DOHH2 (cell line): ENCODE measurements at regions not wholly inside any gene's neighbourhood (a gene's known extent, or its start where the extent isn't known, plus 50 kb on each side); places are given as distances from the start of the nearest gene placed in this dataset.

ENCODE experiments used
- H3F3A ChIP-seq: fragments of 200-600 bp; sonication (generic), shearing (Covaris generic); 2 replicates; pipeline ENCODE4 v1.6.0; 2016; ENCODE audit warnings: antibody characterized with exemption, mild to moderate bottlenecking; ENCODE audit not compliant: control insufficient read depth, insufficient read depth
- H3K27ac ChIP-seq: fragments of 200-600 bp; sonication (generic); 2 replicates; pipeline ENCODE4 v1.5.1; 2014; ENCODE audit warnings: low read depth, mild to moderate bottlenecking, low read length, moderate library complexity
- H3K27me3 ChIP-seq: fragments of 200-600 bp; sonication (generic); 2 replicates; pipeline ENCODE4 v1.6.1; 2014; ENCODE audit warnings: mild to moderate bottlenecking, low read length, mixed read lengths; ENCODE audit not compliant: control insufficient read depth
- H3K36me3 ChIP-seq: fragments of 200-600 bp; sonication (generic); 2 replicates; pipeline ENCODE4 v1.6.1; 2014; ENCODE audit warnings: mild to moderate bottlenecking, low read length, moderate library complexity, mixed read lengths; ENCODE audit not compliant: control insufficient read depth
- H3K4me1 ChIP-seq: fragments of 200-600 bp; sonication (generic); 2 replicates; pipeline ENCODE4 v1.6.1; 2014; ENCODE audit warnings: mild to moderate bottlenecking, low read length, mixed read lengths; ENCODE audit not compliant: control insufficient read depth
- H3K4me2 ChIP-seq: fragments of 200-600 bp; sonication (generic); 2 replicates; pipeline ENCODE4 v1.6.0; 2014; ENCODE audit warnings: mild to moderate bottlenecking, low read length, moderate library complexity
- H3K4me3 ChIP-seq: fragments of 200-600 bp; sonication (generic); 2 replicates; pipeline ENCODE4 v1.5.1; 2014; ENCODE audit warnings: mild to moderate bottlenecking, low read length, mixed read lengths
- H3K79me2 ChIP-seq: fragments of 200-600 bp; sonication (generic); 2 replicates; pipeline ENCODE4 v1.6.1; 2014; ENCODE audit warnings: mild to moderate bottlenecking, low read length, mixed read lengths; ENCODE audit not compliant: control insufficient read depth
- H3K9me2 ChIP-seq: fragments of 200-600 bp; sonication (generic); replicated peaks from 2 replicates; pipeline ENCODE4 v1.6.1; 2014; ENCODE audit warnings: mild to moderate bottlenecking, low read length, mixed read lengths; ENCODE audit not compliant: control insufficient read depth
- H3K9me3 ChIP-seq: fragments of 200-600 bp; sonication (generic); 2 replicates; pipeline ENCODE4 v1.6.1; 2014; ENCODE audit warnings: antibody characterized with exemption, low read length, mixed read lengths; ENCODE audit not compliant: control insufficient read depth, insufficient read depth
- H4K20me1 ChIP-seq: fragments of 200-600 bp; sonication (generic); 2 replicates; pipeline ENCODE4 v1.6.0; 2014; ENCODE audit warnings: low read depth, mild to moderate bottlenecking, antibody characterized with exemption, low read length, moderate library complexity; ENCODE audit not compliant: control insufficient read depth, insufficient read depth
- EZH2phosphoT487 ChIP-seq: fragments of 200-600 bp; sonication (generic); IDR thresholded peaks from 2 replicates; pipeline ENCODE4 v1.6.1; 2017; ENCODE audit warnings: borderline replicate concordance, mild to moderate bottlenecking, antibody characterized with exemption, low read length, moderate library complexity, mixed read lengths
- TF ChIP-seq, protein P1 (sequence below): fragments of 200-600 bp; sonication (generic); IDR thresholded peaks from one replicate; pipeline ENCODE4 v1.5.1; 2014; ENCODE audit warnings: antibody characterized with exemption, mild to moderate bottlenecking, low read depth, low read length; ENCODE audit not compliant: poor library complexity, severe bottlenecking

DNA sequence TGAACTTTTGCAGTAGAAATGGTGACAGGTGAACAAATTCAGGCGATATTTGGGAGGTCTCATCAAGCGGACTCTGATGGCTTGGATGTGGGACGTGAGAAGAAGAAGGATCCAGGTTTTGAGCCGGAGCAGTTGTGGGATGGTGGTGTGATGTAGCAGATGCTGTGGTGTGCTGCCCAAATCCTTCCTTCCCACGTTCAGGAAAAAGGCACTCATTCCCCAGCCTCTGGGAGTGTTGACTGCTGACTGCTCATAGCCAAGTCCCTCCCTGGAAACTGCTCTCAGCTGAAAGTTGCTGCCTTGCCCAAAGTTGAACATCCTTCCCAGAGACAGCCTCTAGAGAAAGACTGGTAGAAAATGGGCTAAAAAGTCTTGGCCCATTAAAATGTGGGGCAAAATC, 890.3 kb upstream of the ACVR2A start:
- Histone ChIP-seq H3K4me2 (no peak overlapping the region), H3K36me3 (no peaks in the 10 kb centered on the region), H3K4me1 (no peaks in the 10 kb centered on the region), H3F3A (no peaks in the 10 kb centered on the region), H3K27ac (no peak overlapping the region), H3K9me2 (no peaks in the 10 kb centered on the region), H3K4me3 (no peak overlapping the region), H4K20me1 (no peaks in the 10 kb centered on the region), H3K27me3 (no peaks in the 10 kb centered on the region), H3K9me3 (no peaks in the 10 kb centered on the region), H3K79me2 (no peaks in the 10 kb centered on the region)
- no peak for TF ChIP-seq EZH2phosphoT487
- TF ChIP-seq, protein P1, sequence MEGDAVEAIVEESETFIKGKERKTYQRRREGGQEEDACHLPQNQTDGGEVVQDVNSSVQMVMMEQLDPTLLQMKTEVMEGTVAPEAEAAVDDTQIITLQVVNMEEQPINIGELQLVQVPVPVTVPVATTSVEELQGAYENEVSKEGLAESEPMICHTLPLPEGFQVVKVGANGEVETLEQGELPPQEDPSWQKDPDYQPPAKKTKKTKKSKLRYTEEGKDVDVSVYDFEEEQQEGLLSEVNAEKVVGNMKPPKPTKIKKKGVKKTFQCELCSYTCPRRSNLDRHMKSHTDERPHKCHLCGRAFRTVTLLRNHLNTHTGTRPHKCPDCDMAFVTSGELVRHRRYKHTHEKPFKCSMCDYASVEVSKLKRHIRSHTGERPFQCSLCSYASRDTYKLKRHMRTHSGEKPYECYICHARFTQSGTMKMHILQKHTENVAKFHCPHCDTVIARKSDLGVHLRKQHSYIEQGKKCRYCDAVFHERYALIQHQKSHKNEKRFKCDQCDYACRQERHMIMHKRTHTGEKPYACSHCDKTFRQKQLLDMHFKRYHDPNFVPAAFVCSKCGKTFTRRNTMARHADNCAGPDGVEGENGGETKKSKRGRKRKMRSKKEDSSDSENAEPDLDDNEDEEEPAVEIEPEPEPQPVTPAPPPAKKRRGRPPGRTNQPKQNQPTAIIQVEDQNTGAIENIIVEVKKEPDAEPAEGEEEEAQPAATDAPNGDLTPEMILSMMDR: no peak

DNA sequence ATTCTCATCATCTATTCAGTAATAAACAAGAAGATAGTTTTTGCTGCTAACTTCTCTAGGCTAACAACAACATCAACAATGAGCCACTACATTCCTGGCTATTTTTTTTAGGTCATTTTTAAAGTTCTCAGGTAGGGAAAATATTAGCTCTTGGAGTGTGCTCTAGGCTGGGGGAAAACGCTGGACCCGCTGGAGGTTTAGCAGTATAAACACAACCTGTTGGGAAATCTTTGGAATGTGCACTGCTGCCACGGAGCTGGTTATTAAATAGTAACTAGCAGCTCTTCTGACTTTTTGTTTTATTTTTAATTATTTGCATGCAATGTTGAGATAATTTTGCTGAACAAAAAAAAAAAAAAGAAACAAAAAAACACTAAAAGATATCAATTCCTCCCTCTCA, 892.1 kb upstream of the ACVR2A start:
- Histone ChIP-seq H3K9me2 (no peaks in the 10 kb centered on the region), H3K36me3 (no peaks in the 10 kb centered on the region), H3K4me3 (no peak overlapping the region), H3K79me2 (no peaks in the 10 kb centered on the region), H3K9me3 (no peaks in the 10 kb centered on the region), H3K27ac (no peak overlapping the region), H3K4me2 (no peak overlapping the region), H3K4me1 (no peaks in the 10 kb centered on the region), H4K20me1 (no peaks in the 10 kb centered on the region), H3F3A (no peaks in the 10 kb centered on the region), H3K27me3 (no peaks in the 10 kb centered on the region)
- TF ChIP-seq EZH2phosphoT487: no peak
- TF ChIP-seq, protein P1: no peak

DNA sequence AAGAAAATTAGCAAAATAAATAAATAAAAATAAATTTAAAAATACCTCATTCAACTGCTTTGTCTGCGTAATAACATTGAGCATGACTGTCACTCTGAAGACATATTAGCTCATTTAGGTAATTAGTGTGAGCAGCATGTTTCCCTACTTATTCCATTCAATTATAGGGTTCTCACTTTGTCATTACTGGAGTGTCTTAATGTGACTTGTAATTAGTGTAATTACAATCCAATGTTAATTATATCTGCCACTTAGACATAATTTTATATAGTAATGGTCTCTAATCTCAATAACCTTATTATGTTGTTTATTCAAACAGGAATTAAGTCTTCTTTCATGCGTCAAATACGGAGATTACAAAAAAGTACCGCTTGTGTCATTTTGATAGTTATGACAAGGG, 893.9 kb upstream of the ACVR2A start:
- TF ChIP-seq, protein P1: no peak
- TF ChIP-seq EZH2phosphoT487: no peak
- Histone ChIP-seq H3K27ac (no peak overlapping the region), H3K4me3 (no peak overlapping the region), H3K4me1 (no peaks in the 10 kb centered on the region), H3K79me2 (no peaks in the 10 kb centered on the region), H3K27me3 (no peaks in the 10 kb centered on the region), H3F3A (no peaks in the 10 kb centered on the region), H3K9me2 (no peaks in the 10 kb centered on the region), H4K20me1 (no peaks in the 10 kb centered on the region), H3K9me3 (no peaks in the 10 kb centered on the region), H3K36me3 (no peaks in the 10 kb centered on the region), H3K4me2 (no peak overlapping the region)

DNA sequence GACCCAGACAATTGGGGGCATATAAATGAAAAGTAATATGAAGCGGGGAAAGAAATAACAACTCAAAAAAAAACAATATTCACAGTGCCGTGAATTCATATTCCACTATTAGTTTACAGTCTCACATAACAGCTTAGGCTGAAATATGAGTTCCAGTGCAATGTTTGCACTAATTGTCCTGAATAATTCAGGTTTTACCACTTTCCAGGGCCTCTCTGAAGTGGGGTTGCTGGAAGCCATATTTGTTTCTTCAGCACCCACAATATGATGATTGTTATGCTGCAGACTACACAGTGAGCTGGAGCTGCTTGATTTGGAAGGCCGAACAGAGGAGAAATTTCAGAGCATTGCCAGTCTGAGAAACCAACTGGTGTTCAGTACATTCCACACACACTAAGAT, 894.5 kb upstream of the ACVR2A start:
- no peaks in the 10 kb centered on the region for H3F3A ChIP-seq
- no peaks in the 10 kb centered on the region for H3K9me2 ChIP-seq
- TF ChIP-seq EZH2phosphoT487: no peak
- TF ChIP-seq, protein P1: no peak
- H3K4me2 ChIP-seq: no peak overlapping the region
- no peaks in the 10 kb centered on the region for H3K79me2 ChIP-seq
- no peaks in the 10 kb centered on the region for H3K9me3 ChIP-seq
- no peaks in the 10 kb centered on the region for H3K36me3 ChIP-seq
- H3K27ac ChIP-seq: no peak overlapping the region
- no peaks in the 10 kb centered on the region for H4K20me1 ChIP-seq
- no peak overlapping the region for H3K4me3 ChIP-seq
- no peaks in the 10 kb centered on the region for H3K27me3 ChIP-seq
- no peaks in the 10 kb centered on the region for H3K4me1 ChIP-seq
